Panc1 (cell line): ENCODE measurements at regions not wholly inside any gene's neighbourhood (a gene's known extent, or its start where the extent isn't known, plus 50 kb on each side); places are given as distances from the start of the nearest gene placed in this dataset.

ENCODE experiments used
- ATAC-seq: fragments of 200-7000 bp; cut with Tn5 transposase; 2 replicates; pipeline ENCODE4 v1.9.1; 2020; ENCODE audit warnings: mild to moderate bottlenecking, moderate library complexity
- BruUV-seq: library from RNA; stranded (reverse); fragments of 400-500 nt; replicated peaks from 2 replicates; lab custom pipeline; 2021; lab: Mats Ljungman, UMichigan
- CTCF ChIA-PET: fragments of 300-600 bp; sonication (Branson Sonifier 250); formaldehyde crosslinking; loops from one replicate; lab custom pipeline; 2022; ENCODE audit warnings: antibody characterized with exemption; lab: Charles Lee
- POLR2A ChIA-PET: fragments of 300-600 bp; sonication (Branson Sonifier 250); formaldehyde crosslinking; loops from one replicate; lab custom pipeline; 2022; ENCODE audit warnings: antibody characterized with exemption; lab: Charles Lee
- DNase-seq: peaks from one replicate; pipeline ENCODE4 v3.0.0-alpha.2; 2010; ENCODE audit warnings: low read depth, low spot score
- H3K27ac ChIP-seq: 2 replicates; pipeline ENCODE4 v1.5.1; 2011; ENCODE audit warnings: mild to moderate bottlenecking, low read length, inconsistent platforms
- H3K27me3 ChIP-seq: fragments of 200-500 bp; sonication (Bioruptor generic); 2 replicates; pipeline ENCODE4 v1.6.0; 2014; ENCODE audit warnings: low read length, inconsistent platforms; ENCODE audit not compliant: control insufficient read depth, insufficient read depth
- H3K36me3 ChIP-seq: fragments of 200-500 bp; sonication (Bioruptor generic); 2 replicates; pipeline ENCODE4 v1.5.1; 2014; ENCODE audit warnings: inconsistent platforms, mild to moderate bottlenecking, low read length, moderate library complexity; ENCODE audit not compliant: control insufficient read depth, insufficient read depth
- H3K4me1 ChIP-seq: 2 replicates; pipeline ENCODE4 v1.5.1; 2011; ENCODE audit warnings: inconsistent platforms, mild to moderate bottlenecking, low read length, moderate library complexity; ENCODE audit not compliant: control insufficient read depth, insufficient read depth
- H3K4me3 ChIP-seq, 2 experiments: 2 replicates each; pipeline ENCODE4 v1.5.1; 2011 to 2012; ENCODE audit warnings: low read depth in 2 of 2, low read length in 2 of 2, mild to moderate bottlenecking in 2 of 2, inconsistent platforms in 1 of 2, moderate library complexity in 1 of 2
- H3K9me3 ChIP-seq: fragments of 200-500 bp; sonication (Bioruptor generic); 2 replicates; pipeline ENCODE4 v1.5.1; 2014; ENCODE audit warnings: low read depth, mild to moderate bottlenecking, inconsistent platforms, low read length, moderate library complexity; ENCODE audit not compliant: control insufficient read depth, insufficient read depth
- POLR2AphosphoS5 ChIP-seq: IDR thresholded peaks from 2 replicates; pipeline ENCODE4 v1.6.1; 2012; ENCODE audit warnings: mild to moderate bottlenecking, low read depth, low read length, moderate library complexity
- REST ChIP-seq, 2 experiments: IDR thresholded peaks; 2 replicates each; pipeline ENCODE4 v1.6.1; 2011 to 2012; ENCODE audit warnings: low read depth in 2 of 2, control low read depth in 1 of 2, low read length in 1 of 2, mild to moderate bottlenecking in 1 of 2, moderate library complexity in 1 of 2; ENCODE audit not compliant: insufficient read depth in 1 of 2
- SIN3A ChIP-seq: IDR thresholded peaks from 2 replicates; pipeline ENCODE4 v1.6.1; 2012; ENCODE audit warnings: low read depth, mild to moderate bottlenecking, low read length, moderate library complexity, borderline replicate concordance; ENCODE audit not compliant: insufficient read depth
- TCF7L2 ChIP-seq: IDR thresholded peaks from 2 replicates; pipeline ENCODE4 v1.6.1; 2011; ENCODE audit warnings: mild to moderate bottlenecking, low read depth, low read length, inconsistent platforms
- in situ Hi-C: cut with HindIII; loops from 2 replicates; pipeline ENCODE4 v1.10.0; 2016; ENCODE audit warnings: low sequenced_read_pairs, low pct_unique_long_range_greater_than_20kb
- intact Hi-C: fragments of 100-400 bp; cut with micrococcal nuclease; formaldehyde crosslinking; loops from one replicate; pipeline ENCODE4 v1.10.0; 2022; ENCODE audit not compliant: unreplicated experiment
- TF ChIP-seq, protein P1 (sequence below): fragments of 450-650 bp; IDR thresholded peaks from 2 replicates; pipeline ENCODE4 v1.5.1; 2017; ENCODE audit warnings: mild to moderate bottlenecking

GRCh38 chr22:42330170-42330569, 59.7 kb upstream of the TCF20 start:
- Histone ChIP-seq H3K4me1 (peaks cover 2% of the 10 kb centered on the region; the same call in 1 of the 2 replicates), H3K4me3 (no peak overlapping the region), H3K27ac (no peak overlapping the region), H3K27me3 (no peaks in the 10 kb centered on the region), H3K9me3 (no peaks in the 10 kb centered on the region), H3K36me3 (no peaks in the 10 kb centered on the region)
- BruUV-seq: no TSS peak
- in situ Hi-C loops (no loop called here), intact Hi-C loops (no loop called here)
- TF ChIP-seq REST (IDR thresholded peaks at IDR 0.05; ENCODE audit: insufficient read depth in 1 of 2, low read depth in 2 of 2, low read length in 1 of 2) (no peak), SIN3A (no peak), POLR2AphosphoS5 (no peak), TCF7L2 (no peak)
- TF ChIP-seq, protein P1, sequence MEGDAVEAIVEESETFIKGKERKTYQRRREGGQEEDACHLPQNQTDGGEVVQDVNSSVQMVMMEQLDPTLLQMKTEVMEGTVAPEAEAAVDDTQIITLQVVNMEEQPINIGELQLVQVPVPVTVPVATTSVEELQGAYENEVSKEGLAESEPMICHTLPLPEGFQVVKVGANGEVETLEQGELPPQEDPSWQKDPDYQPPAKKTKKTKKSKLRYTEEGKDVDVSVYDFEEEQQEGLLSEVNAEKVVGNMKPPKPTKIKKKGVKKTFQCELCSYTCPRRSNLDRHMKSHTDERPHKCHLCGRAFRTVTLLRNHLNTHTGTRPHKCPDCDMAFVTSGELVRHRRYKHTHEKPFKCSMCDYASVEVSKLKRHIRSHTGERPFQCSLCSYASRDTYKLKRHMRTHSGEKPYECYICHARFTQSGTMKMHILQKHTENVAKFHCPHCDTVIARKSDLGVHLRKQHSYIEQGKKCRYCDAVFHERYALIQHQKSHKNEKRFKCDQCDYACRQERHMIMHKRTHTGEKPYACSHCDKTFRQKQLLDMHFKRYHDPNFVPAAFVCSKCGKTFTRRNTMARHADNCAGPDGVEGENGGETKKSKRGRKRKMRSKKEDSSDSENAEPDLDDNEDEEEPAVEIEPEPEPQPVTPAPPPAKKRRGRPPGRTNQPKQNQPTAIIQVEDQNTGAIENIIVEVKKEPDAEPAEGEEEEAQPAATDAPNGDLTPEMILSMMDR: no peak
- DNase-seq (no peak), ATAC-seq (no peak)
- ChIA-PET POLR2A (interaction anchor here (0.5 kb wide), 1 partner anchor 112 kb away, joined by 3 read pairs; no protein-coding TSS in a partner anchor), CTCF (interaction anchor here (0.8 kb wide), 1 partner anchor 12 kb away, joined by 3 read pairs; no protein-coding TSS in a partner anchor)

DNA sequence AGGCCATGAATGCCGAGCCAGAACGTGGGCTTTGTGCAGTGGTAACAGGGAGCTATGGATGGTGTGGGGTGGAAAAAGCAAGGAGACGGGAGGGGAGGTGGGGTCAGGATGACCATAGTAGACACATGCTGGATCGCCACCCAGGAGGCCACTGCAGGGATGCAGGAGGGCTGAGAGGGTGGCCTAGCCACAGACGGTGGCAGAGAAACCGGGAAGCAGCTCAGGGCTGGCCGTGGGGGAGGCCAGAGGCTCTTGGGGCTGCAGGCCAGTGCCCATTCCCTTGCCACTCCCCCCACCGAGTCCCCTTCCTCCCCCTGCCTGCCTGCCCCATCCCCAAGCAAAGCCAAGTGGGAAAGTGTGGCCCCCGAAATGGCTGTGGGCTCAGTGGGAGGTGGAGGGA, 59.1 kb upstream of the TCF20 start:
- ChIA-PET POLR2A (no interaction called here), CTCF (no interaction called here)
- no peak for ATAC-seq
- Histone ChIP-seq H3K36me3 (no peaks in the 10 kb centered on the region), H3K4me1 (peaks cover 2% of the 10 kb centered on the region; the same call in 1 of the 2 replicates), H3K4me3 (no peak overlapping the region), H3K27me3 (no peaks in the 10 kb centered on the region), H3K9me3 (no peaks in the 10 kb centered on the region), H3K27ac (no peak overlapping the region)
- in situ Hi-C loops (no loop called here), intact Hi-C loops (no loop called here)
- TF ChIP-seq REST (IDR thresholded peaks at IDR 0.05; ENCODE audit: insufficient read depth in 1 of 2, low read depth in 2 of 2, low read length in 1 of 2): no peak
- BruUV-seq: no TSS peak
- DNase-seq: no peak
